ENCODE measurements at regions not wholly inside any gene's neighbourhood (a gene's known extent, or its start where the extent isn't known, plus 50 kb on each side); places are given as distances from the start of the nearest gene placed in this dataset.

DNA sequence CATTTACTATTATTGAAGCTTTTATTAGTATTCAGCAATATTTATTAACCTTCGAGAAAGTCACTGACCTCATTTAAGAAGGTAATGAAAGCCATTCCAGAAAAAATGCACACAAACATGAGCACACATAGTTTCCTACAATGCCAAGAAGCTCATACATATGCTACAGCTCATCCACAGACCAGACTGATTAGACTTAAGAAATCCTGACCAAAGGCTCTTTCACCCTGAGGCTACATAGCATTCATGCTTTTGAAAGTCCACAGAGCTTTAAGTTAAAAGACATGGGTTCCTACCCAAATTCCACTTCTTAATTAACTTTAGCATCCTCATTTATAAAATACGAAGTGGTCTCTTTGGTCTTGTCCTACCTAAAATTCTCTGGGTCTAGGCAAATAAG lies 430.4 kb downstream of the TBC1D32 start:
- Mint-ChIP-seq H3K27me3 (ENCODE audit: insufficient read depth) (no peaks in the 10 kb centered on the region), H3K27ac (no peak overlapping the region), H3K36me3 (ENCODE audit: low read depth) (no peaks in the 10 kb centered on the region), H3K9me3 (no peaks in the 10 kb centered on the region), H3K4me1 (no peaks in the 10 kb centered on the region), H3K4me3 (no peak overlapping the region)
- Histone ChIP-seq H3K36me3 (ENCODE audit: control insufficient read depth, insufficient read depth, low read length) (no peaks in the 10 kb centered on the region), H3K9ac (ENCODE audit: extremely low read depth, low read length, poor library complexity, severe bottlenecking) (no peak overlapping the region), H3K4me1 (ENCODE audit: control insufficient read depth, insufficient read depth, low read length) (no peaks in the 10 kb centered on the region), H3K4me3 (ENCODE audit: low read length) (no peak overlapping the region), H3K9me3 (ENCODE audit: control insufficient read depth, low read length) (no peaks in the 10 kb centered on the region), H3K27ac (ENCODE audit: low read depth, low read length) (no peak overlapping the region), H3K27me3 (ENCODE audit: control insufficient read depth, insufficient read depth, low read length, poor library complexity, severe bottlenecking) (no peaks in the 10 kb centered on the region)
- 84% methylated on average over 2 of the region's 2 CpGs; no CpG with 5 or more reads in 1 of the 2 experiments for WGBS, 2 experiments (ENCODE audit: insufficient coverage in 1 of 2, insufficient read length in 1 of 2)
- no peak for TF ChIP-seq CTCF (conservative IDR thresholded peaks at IDR 0.05)
- DNase-seq: no peak

GRCh38 chr6:120899932-120900331 lies 434.3 kb downstream of the TBC1D32 start:
- no peak for TF ChIP-seq CTCF (conservative IDR thresholded peaks at IDR 0.05)

DNA sequence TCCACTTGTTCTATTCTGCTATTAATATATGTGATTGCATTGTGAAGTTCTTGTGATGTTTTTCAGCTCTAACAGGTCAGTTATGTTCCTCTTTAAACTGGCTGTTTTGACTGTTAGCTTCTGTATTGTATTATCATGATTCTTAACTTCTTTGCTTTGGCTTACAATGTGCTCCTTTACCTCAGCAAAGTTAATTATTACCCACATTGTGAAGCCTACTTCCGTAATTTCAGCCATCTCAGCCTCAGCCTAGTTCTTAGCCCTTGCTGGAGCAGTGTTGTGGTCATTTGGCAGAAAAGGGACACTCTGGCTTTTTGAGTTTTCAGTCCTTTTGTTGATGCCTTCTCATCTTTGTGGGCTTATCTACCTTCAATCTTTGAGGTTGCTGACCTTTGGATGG lies 440.2 kb downstream of the TBC1D32 start:
- Histone ChIP-seq H3K27me3 (ENCODE audit: control insufficient read depth, insufficient read depth, low read length, poor library complexity, severe bottlenecking) (no peaks in the 10 kb centered on the region), H3K36me3 (ENCODE audit: control insufficient read depth, insufficient read depth, low read length) (no peaks in the 10 kb centered on the region), H3K9me3 (ENCODE audit: control insufficient read depth, low read length) (peaks cover 8% of the 10 kb centered on the region), H3K9ac (ENCODE audit: extremely low read depth, low read length, poor library complexity, severe bottlenecking) (no peak overlapping the region), H3K4me1 (ENCODE audit: control insufficient read depth, insufficient read depth, low read length) (no peaks in the 10 kb centered on the region), H3K4me3 (ENCODE audit: low read length) (peak overlapping the region; percentile 61), H3K27ac (ENCODE audit: low read depth, low read length) (no peak overlapping the region)
- Mint-ChIP-seq H3K9me3 (peaks cover 25% of the 10 kb centered on the region), H3K4me3 (no peak overlapping the region), H3K27me3 (ENCODE audit: insufficient read depth) (no peaks in the 10 kb centered on the region), H3K27ac (peak overlapping the region; percentile 28), H3K4me1 (peaks cover 2% of the 10 kb centered on the region), H3K36me3 (ENCODE audit: low read depth) (peaks cover 4% of the 10 kb centered on the region)
- TF ChIP-seq CTCF (conservative IDR thresholded peaks at IDR 0.05): no peak
- DNase-seq: no peak
- 88% methylated on average over 1 of the region's 1 CpG; no CpG with 5 or more reads in 1 of the 2 experiments for WGBS, 2 experiments (ENCODE audit: insufficient coverage in 1 of 2, insufficient read length in 1 of 2)

More at GRCh38 chr6:120899932-120900331, 434.3 kb downstream of the TBC1D32 start:
- Mint-ChIP-seq H3K36me3 (ENCODE audit: low read depth) (no peaks in the 10 kb centered on the region), H3K27me3 (ENCODE audit: insufficient read depth) (no peaks in the 10 kb centered on the region), H3K4me1 (no peaks in the 10 kb centered on the region), H3K9me3 (no peaks in the 10 kb centered on the region), H3K27ac (no peak overlapping the region), H3K4me3 (no peak overlapping the region)
- Histone ChIP-seq H3K27me3 (ENCODE audit: control insufficient read depth, insufficient read depth, low read length, poor library complexity, severe bottlenecking) (no peaks in the 10 kb centered on the region), H3K4me3 (ENCODE audit: low read length) (no peak overlapping the region), H3K27ac (ENCODE audit: low read depth, low read length) (no peak overlapping the region), H3K9me3 (ENCODE audit: control insufficient read depth, low read length) (no peaks in the 10 kb centered on the region), H3K4me1 (ENCODE audit: control insufficient read depth, insufficient read depth, low read length) (no peaks in the 10 kb centered on the region), H3K36me3 (ENCODE audit: control insufficient read depth, insufficient read depth, low read length) (no peaks in the 10 kb centered on the region), H3K9ac (ENCODE audit: extremely low read depth, low read length, poor library complexity, severe bottlenecking) (no peak overlapping the region)
- no peak for DNase-seq
